Stimulated activated CD4-positive, alpha-beta T cell treated with anti-CD3 and anti-CD28 coated beads, Interleukin-12 subunit alpha, Interleukin-12 subunit beta, amount 100 ng/mL, for 4 hours (primary cell): ENCODE measurements at regions not wholly inside any gene's neighbourhood (a gene's known extent, or its start where the extent isn't known, plus 50 kb on each side); places are given as distances from the start of the nearest gene placed in this dataset.
"Not testable (repeated sequence)": the region's sequence is repeated elsewhere in the genome, so short reads cannot be mapped to it uniquely, and the experiment has no call there.

Source experiments
- DNase-seq: peaks from one replicate; pipeline ENCODE4 v3.0.0-alpha.2; 2020

GRCh38 chr14:56059054-56059453 lies 59.2 kb upstream of the PELI2 start:
- no peak for DNase-seq

GRCh38 chr14:56061051-56061450 lies 57.2 kb upstream of the PELI2 start:
- DNase-seq, result no peak

- no peak for DNase-seq
These were observed 55.1 kb upstream of the PELI2 start for GRCh38 chr14:56063131-56063530.

GRCh38 chr14:56064513-56064912 lies 53.7 kb upstream of the PELI2 start:
- DNase-seq, result no peak

GRCh38 chr14:56065199-56065598 lies 53.0 kb upstream of the PELI2 start:
- not testable (repeated sequence) for DNase-seq

- no peak for DNase-seq
These were observed 52.5 kb upstream of the PELI2 start for GRCh38 chr14:56065621-56066290.
